NCI-H1417 treated with DMSO at 0.1 percent for 48 hours (cell line): ENCODE measurements at regions not wholly inside any gene's neighbourhood (a gene's known extent, or its start where the extent isn't known, plus 50 kb on each side); places are given as distances from the start of the nearest gene placed in this dataset.

Source experiments
- DNase-seq: peaks from one replicate; lab custom pipeline; 2025; lab: John Stamatoyannopoulos, UW

GRCh38 chrX:26375346-26375745 lies 159.4 kb downstream of the MAGEB5 start:
- DNase-seq: no peak

GRCh38 chrX:26373829-26374228 lies 157.9 kb downstream of the MAGEB5 start:
- no peak for DNase-seq

- no peak for DNase-seq
Observed at GRCh38 chrX:26352891-26353430, 137.0 kb downstream of the MAGEB5 start.

- no peak for DNase-seq
Observed at GRCh38 chrX:26347171-26347570, 131.2 kb downstream of the MAGEB5 start.

GRCh38 chrX:26334232-26334631 lies 118.3 kb downstream of the MAGEB5 start:
- no peak for DNase-seq

- DNase-seq: no peak
Observed at GRCh38 chrX:26328608-26329319, 112.8 kb downstream of the MAGEB5 start.

GRCh38 chrX:26309262-26309661 lies 93.3 kb downstream of the MAGEB5 start:
- no peak for DNase-seq

GRCh38 chrX:26295425-26295824 lies 79.5 kb downstream of the MAGEB5 start:
- DNase-seq: no peak

GRCh38 chrX:26286836-26287235 lies 70.9 kb downstream of the MAGEB5 start:
- DNase-seq: no peak
